DOHH2 (cell line): ENCODE measurements at regions not wholly inside any gene's neighbourhood (a gene's known extent, or its start where the extent isn't known, plus 50 kb on each side); places are given as distances from the start of the nearest gene placed in this dataset.

ENCODE experiments used
- EZH2phosphoT487 ChIP-seq: fragments of 200-600 bp; sonication (generic); IDR thresholded peaks from 2 replicates; pipeline ENCODE4 v1.6.1; 2017; ENCODE audit warnings: borderline replicate concordance, mild to moderate bottlenecking, antibody characterized with exemption, low read length, moderate library complexity, mixed read lengths
- TF ChIP-seq, protein P1 (sequence below): fragments of 200-600 bp; sonication (generic); IDR thresholded peaks from one replicate; pipeline ENCODE4 v1.5.1; 2014; ENCODE audit warnings: antibody characterized with exemption, mild to moderate bottlenecking, low read depth, low read length; ENCODE audit not compliant: poor library complexity, severe bottlenecking

DNA sequence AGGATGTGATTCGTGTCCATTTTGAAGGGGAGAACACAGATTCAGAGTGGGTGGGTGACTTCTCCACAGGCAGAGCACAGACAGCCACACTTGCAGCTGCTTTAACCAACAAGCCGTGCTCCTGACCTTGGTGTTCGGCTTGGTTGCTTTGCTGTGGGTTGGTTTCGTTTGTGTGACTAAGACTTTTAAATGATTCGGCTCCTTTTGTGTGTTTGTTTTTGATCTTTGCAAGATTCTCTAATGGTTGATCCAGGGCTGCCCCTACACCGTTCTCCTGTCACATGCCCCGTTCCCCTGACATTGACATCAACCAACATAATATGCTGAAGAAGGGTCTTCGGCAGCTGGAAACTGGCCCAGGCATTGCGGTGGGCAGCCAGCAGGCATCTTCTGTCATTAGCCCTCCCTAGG lies 95.9 kb upstream of the MBOAT2 start:
- TF ChIP-seq, protein P1, sequence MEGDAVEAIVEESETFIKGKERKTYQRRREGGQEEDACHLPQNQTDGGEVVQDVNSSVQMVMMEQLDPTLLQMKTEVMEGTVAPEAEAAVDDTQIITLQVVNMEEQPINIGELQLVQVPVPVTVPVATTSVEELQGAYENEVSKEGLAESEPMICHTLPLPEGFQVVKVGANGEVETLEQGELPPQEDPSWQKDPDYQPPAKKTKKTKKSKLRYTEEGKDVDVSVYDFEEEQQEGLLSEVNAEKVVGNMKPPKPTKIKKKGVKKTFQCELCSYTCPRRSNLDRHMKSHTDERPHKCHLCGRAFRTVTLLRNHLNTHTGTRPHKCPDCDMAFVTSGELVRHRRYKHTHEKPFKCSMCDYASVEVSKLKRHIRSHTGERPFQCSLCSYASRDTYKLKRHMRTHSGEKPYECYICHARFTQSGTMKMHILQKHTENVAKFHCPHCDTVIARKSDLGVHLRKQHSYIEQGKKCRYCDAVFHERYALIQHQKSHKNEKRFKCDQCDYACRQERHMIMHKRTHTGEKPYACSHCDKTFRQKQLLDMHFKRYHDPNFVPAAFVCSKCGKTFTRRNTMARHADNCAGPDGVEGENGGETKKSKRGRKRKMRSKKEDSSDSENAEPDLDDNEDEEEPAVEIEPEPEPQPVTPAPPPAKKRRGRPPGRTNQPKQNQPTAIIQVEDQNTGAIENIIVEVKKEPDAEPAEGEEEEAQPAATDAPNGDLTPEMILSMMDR, result no peak
- no peak for TF ChIP-seq EZH2phosphoT487
